ENCODE measurements at regions not wholly inside any gene's neighbourhood (a gene's known extent, or its start where the extent isn't known, plus 50 kb on each side); places are given as distances from the start of the nearest gene placed in this dataset.
A peak's percentile ranks its signal among the peaks of the same experiment; 100 is the strongest.

GRCh38 chr12:98172801-98173200, 342.6 kb upstream of the TMPO start:
- DNase-seq (ENCODE audit: extremely low spot score, insufficient read length, low read depth) (no peak), FAIRE-seq (no peak)

- no peak for FAIRE-seq
Measured at GRCh38 chr12:98173773-98174427, 341.5 kb upstream of the TMPO start.

GRCh38 chr12:98174428-98174809, 341.0 kb upstream of the TMPO start:
- DNase-seq (ENCODE audit: extremely low spot score, insufficient read length, low read depth) = no peak
- FAIRE-seq = no peak

More at GRCh38 chr12:98173773-98174427, 341.5 kb upstream of the TMPO start:
- DNase-seq (ENCODE audit: extremely low spot score, insufficient read length, low read depth) = no peak

- DNase-seq (ENCODE audit: extremely low spot score, insufficient read length, low read depth) (no peak), FAIRE-seq (no peak)
Measured at GRCh38 chr12:98178126-98178525, 337.3 kb upstream of the TMPO start.

- FAIRE-seq (no peak), DNase-seq (ENCODE audit: extremely low spot score, insufficient read length, low read depth) (no peak)
Measured at GRCh38 chr12:98179151-98179550, 336.2 kb upstream of the TMPO start.

- DNase-seq (ENCODE audit: extremely low spot score, insufficient read length, low read depth) (no peak), FAIRE-seq (no peak)
Measured at GRCh38 chr12:98180603-98181002, 334.8 kb upstream of the TMPO start.

- no peak for FAIRE-seq
- DNase-seq (ENCODE audit: extremely low spot score, insufficient read length, low read depth) = no peak
Measured at GRCh38 chr12:98182821-98183220, 332.6 kb upstream of the TMPO start.

- DNase-seq (ENCODE audit: extremely low spot score, insufficient read length, low read depth) (no peak), FAIRE-seq (no peak)
Measured at GRCh38 chr12:98185606-98186005, 329.8 kb upstream of the TMPO start.

- DNase-seq (ENCODE audit: extremely low spot score, insufficient read length, low read depth) (no peak), FAIRE-seq (no peak)
Measured at GRCh38 chr12:98188650-98189077, 326.7 kb upstream of the TMPO start.

GRCh38 chr12:98194591-98194990, 320.8 kb upstream of the TMPO start:
- DNase-seq (ENCODE audit: extremely low spot score, insufficient read length, low read depth) (no peak), FAIRE-seq (no peak)

GRCh38 chr12:98198261-98198982, 317.0 kb upstream of the TMPO start:
- no peak for FAIRE-seq
- DNase-seq (ENCODE audit: extremely low spot score, insufficient read length, low read depth) = no peak

- FAIRE-seq = no peak
- DNase-seq (ENCODE audit: extremely low spot score, insufficient read length, low read depth) = no peak
Measured at GRCh38 chr12:98208816-98209215, 306.6 kb upstream of the TMPO start.

- FAIRE-seq (no peak), DNase-seq (ENCODE audit: extremely low spot score, insufficient read length, low read depth) (no peak)
Measured at GRCh38 chr12:98211909-98212695, 303.3 kb upstream of the TMPO start.

GRCh38 chr12:98213556-98213955, 301.8 kb upstream of the TMPO start:
- DNase-seq (ENCODE audit: extremely low spot score, insufficient read length, low read depth) = no peak
- no peak for FAIRE-seq

GRCh38 chr12:98217257-98217656, 298.1 kb upstream of the TMPO start:
- FAIRE-seq (no peak), DNase-seq (ENCODE audit: extremely low spot score, insufficient read length, low read depth) (no peak)

GRCh38 chr12:98220636-98221035, 294.8 kb upstream of the TMPO start:
- no peak for FAIRE-seq
- no peak for DNase-seq (ENCODE audit: extremely low spot score, insufficient read length, low read depth)

GRCh38 chr12:98221243-98221808, 294.1 kb upstream of the TMPO start:
- no peak for DNase-seq (ENCODE audit: extremely low spot score, insufficient read length, low read depth)
- FAIRE-seq = no peak

GRCh38 chr12:98222135-98222534, 293.3 kb upstream of the TMPO start:
- FAIRE-seq (no peak), DNase-seq (ENCODE audit: extremely low spot score, insufficient read length, low read depth) (no peak)

GRCh38 chr12:98224584-98225221, 290.7 kb upstream of the TMPO start:
- peak; percentile 87 for FAIRE-seq

GRCh38 chr12:98227162-98227561, 288.2 kb upstream of the TMPO start:
- DNase-seq (ENCODE audit: extremely low spot score, insufficient read length, low read depth) (no peak), FAIRE-seq (no peak)

More at GRCh38 chr12:98224584-98225221, 290.7 kb upstream of the TMPO start:
- DNase-seq (ENCODE audit: extremely low spot score, insufficient read length, low read depth) = peak; percentile 9

Measured in GM18507 (cell line).